GM18499 (cell line): ENCODE measurements at regions not wholly inside any gene's neighbourhood (a gene's known extent, or its start where the extent isn't known, plus 50 kb on each side); places are given as distances from the start of the nearest gene placed in this dataset.
"Not testable (repeated sequence)": the region's sequence is repeated elsewhere in the genome, so short reads cannot be mapped to it uniquely, and the experiment has no call there.

Experiments
- ATAC-seq: cut with Tn5 transposase; IDR thresholded peaks from one replicate; pipeline ENCODE4 v1.9.1; 2021; ENCODE audit warnings: moderate number of reproducible peaks; ENCODE audit not compliant: insufficient read depth, unreplicated experiment

GRCh38 chr9:34797367-34797766 lies 87.4 kb upstream of the CCL21 start:
- ATAC-seq, result no peak

GRCh38 chr9:34796924-34797323 lies 87.0 kb upstream of the CCL21 start:
- no peak for ATAC-seq

GRCh38 chr9:34793428-34793827 lies 83.5 kb upstream of the CCL21 start:
- ATAC-seq, result no peak

DNA sequence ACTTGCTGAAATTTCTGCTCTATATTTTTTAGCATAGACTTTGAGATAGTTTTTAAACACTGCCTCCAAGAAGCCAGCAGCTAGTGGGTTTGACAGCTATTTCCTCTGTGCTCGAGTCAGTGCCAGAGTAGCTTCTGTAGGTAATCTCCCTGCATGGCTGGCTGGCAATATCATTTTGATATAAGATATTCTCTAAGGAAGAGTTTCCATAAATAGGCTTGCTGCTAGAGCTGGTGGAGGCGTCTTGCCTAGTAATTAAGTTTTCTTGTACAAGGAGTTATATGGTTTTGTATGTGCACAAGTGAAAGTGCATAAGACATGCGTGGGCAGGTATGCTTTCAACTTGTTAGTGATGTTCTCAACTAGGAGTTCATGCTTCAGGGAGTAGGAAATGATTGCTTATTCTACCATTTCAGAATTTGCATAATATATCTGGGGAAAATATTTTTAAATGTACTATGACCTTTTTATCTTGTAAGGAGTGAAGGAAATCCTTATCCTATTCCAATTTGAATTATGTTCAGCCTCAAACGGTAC lies 74.1 kb upstream of the CCL21 start:
- peak; percentile 68 for ATAC-seq

DNA sequence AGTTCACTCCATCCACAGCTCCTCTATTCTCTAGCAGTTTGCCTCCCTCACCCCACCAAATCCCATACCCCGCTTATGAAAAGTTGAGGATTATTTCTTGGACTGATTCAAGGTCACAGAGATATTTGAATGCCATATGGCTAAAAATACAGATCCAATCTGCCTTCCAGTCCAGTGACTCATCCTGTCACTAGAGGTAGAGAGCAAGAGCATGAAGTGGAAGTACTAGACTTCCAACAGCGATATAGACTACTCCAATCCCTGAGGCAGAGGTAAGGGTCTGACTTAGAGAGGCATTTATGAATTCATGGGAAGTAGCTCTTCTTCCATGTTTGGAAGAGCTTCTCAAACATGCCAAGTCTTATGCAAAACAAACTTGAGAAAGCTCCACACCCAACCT lies 72.4 kb upstream of the CCL21 start:
- ATAC-seq, result no peak

DNA sequence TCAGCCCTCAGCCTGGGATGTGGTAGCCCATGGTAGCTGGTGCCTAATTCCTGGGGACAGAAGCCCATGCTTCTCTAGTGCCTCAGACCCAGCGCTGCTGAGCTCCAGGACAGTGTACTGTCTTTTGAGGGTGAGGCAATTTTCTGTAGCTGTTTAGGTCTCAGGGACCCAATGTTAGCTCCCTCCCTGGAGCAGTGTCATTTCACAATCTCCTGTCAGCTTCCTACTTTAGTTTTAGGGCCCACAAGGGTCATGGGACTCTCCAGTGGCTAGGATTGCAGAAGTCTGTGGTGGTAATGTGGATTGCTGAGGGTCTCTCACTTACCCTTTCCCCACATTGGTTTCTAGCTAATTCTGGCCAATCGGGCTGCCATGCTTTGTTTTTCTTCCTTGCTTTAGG lies 67.7 kb upstream of the CCL21 start:
- no peak for ATAC-seq

DNA sequence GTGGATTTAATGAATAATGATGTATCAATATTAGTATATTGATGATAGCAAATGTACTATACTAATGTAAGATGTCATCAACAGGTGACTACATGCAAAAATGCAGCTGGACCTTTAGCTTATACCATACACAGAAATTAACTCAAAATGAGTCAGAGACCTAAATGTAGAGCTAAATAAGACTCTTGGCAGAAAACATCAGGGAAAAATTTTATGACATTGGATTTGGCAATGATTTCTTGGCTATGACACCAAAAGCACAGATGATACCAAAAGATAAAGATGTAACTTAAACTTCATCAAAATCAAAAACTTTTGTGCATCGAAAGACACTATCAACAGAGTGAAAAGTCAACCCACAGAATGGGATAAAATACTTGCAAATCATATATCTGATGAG lies 64.0 kb upstream of the CCL21 start:
- ATAC-seq, result no peak

- no peak for ATAC-seq
Observed at GRCh38 chr9:34773306-34773910, 63.5 kb upstream of the CCL21 start.

DNA sequence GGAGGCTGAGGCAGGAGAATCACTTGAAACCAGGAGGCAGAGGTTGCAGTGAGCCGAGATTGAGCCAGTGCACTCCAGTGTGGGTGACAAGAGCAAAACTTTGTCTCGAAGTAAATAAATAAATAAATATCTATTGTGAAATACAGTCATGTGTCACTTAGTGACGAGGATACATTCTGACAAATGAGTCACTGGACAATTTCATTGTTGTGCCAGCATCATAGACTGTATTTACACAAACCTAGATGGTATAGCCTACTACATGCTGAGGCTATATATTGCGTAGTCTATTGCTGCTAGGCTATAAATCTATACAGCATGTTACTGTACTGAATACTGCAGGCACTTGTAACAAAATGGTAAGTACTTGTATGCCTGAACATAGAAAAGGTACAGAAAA lies 61.1 kb upstream of the CCL21 start:
- no peak for ATAC-seq

GRCh38 chr9:34767087-34767486 lies 57.2 kb upstream of the CCL21 start:
- ATAC-seq, result not testable (repeated sequence)

- not testable (repeated sequence) for ATAC-seq
Observed at GRCh38 chr9:34760196-34761040, 50.5 kb upstream of the CCL21 start.
